ENCODE measurements at regions not wholly inside any gene's neighbourhood (a gene's known extent, or its start where the extent isn't known, plus 50 kb on each side); places are given as distances from the start of the nearest gene placed in this dataset.

- H3K36me3 ChIP-seq, result no peaks in the 10 kb centered on the region
- H3K27me3 ChIP-seq, result no peaks in the 10 kb centered on the region
- intact Hi-C loops (cut with DNase I), result no loop called here
- no peaks in the 10 kb centered on the region for H3K4me1 ChIP-seq
- no peak for TF ChIP-seq CTCF (IDR thresholded peaks at IDR 0.05)
- no peak for TF ChIP-seq POLR2AphosphoS5 (IDR thresholded peaks at IDR 0.05; ENCODE audit: insufficient read depth in 1 of 2, low read depth in 1 of 2)
- TF ChIP-seq POLR2A (IDR thresholded peaks at IDR 0.05), result no peak
- no peak overlapping the region for H3K27ac ChIP-seq
- no peaks in the 10 kb centered on the region for H3K9me3 ChIP-seq
- DNase-seq (ENCODE audit: extremely low spot score in 2 of 2), result no peak
- H3K4me3 ChIP-seq, result no peak overlapping the region
Measured at GRCh38 chr5:110096419-110096818, 406.7 kb downstream of the MAN2A1 start.

- Histone ChIP-seq H3K9me3 (no peaks in the 10 kb centered on the region), H3K36me3 (no peaks in the 10 kb centered on the region), H3K4me3 (no peak overlapping the region), H3K27me3 (no peaks in the 10 kb centered on the region), H3K27ac (no peak overlapping the region), H3K4me1 (no peaks in the 10 kb centered on the region)
- no peak for DNase-seq (ENCODE audit: extremely low spot score in 2 of 2)
- TF ChIP-seq POLR2AphosphoS5 (IDR thresholded peaks at IDR 0.05; ENCODE audit: insufficient read depth in 1 of 2, low read depth in 1 of 2), result no peak
- TF ChIP-seq CTCF (IDR thresholded peaks at IDR 0.05), result no peak
- no peak for TF ChIP-seq POLR2A (IDR thresholded peaks at IDR 0.05)
- intact Hi-C loops (cut with DNase I), result no loop called here
Measured at GRCh38 chr5:110099572-110099971, 409.8 kb downstream of the MAN2A1 start.

GRCh38 chr5:110103081-110103480 lies 413.4 kb downstream of the MAN2A1 start:
- Histone ChIP-seq H3K4me1 (no peaks in the 10 kb centered on the region), H3K36me3 (no peaks in the 10 kb centered on the region), H3K27me3 (no peaks in the 10 kb centered on the region), H3K27ac (no peak overlapping the region), H3K9me3 (no peaks in the 10 kb centered on the region), H3K4me3 (no peak overlapping the region)
- intact Hi-C loops (cut with DNase I), result no loop called here
- DNase-seq (ENCODE audit: extremely low spot score in 2 of 2), result no peak
- TF ChIP-seq POLR2AphosphoS5 (IDR thresholded peaks at IDR 0.05; ENCODE audit: insufficient read depth in 1 of 2, low read depth in 1 of 2) (no peak), CTCF (IDR thresholded peaks at IDR 0.05) (no peak), POLR2A (IDR thresholded peaks at IDR 0.05) (no peak)

- intact Hi-C loops (cut with DNase I), result no loop called here
- Histone ChIP-seq H3K4me1 (no peaks in the 10 kb centered on the region), H3K27ac (no peak overlapping the region), H3K4me3 (no peak overlapping the region), H3K27me3 (no peaks in the 10 kb centered on the region), H3K36me3 (no peaks in the 10 kb centered on the region), H3K9me3 (no peaks in the 10 kb centered on the region)
- DNase-seq (ENCODE audit: extremely low spot score in 2 of 2), result no peak
- TF ChIP-seq CTCF (IDR thresholded peaks at IDR 0.05) (no peak), POLR2AphosphoS5 (IDR thresholded peaks at IDR 0.05; ENCODE audit: insufficient read depth in 1 of 2, low read depth in 1 of 2) (no peak), POLR2A (IDR thresholded peaks at IDR 0.05) (no peak)
Measured at GRCh38 chr5:110104060-110104725, 414.5 kb downstream of the MAN2A1 start.
